Transverse colon (tissue), 4 donors: ENCODE measurements at regions not wholly inside any gene's neighbourhood (a gene's known extent, or its start where the extent isn't known, plus 50 kb on each side); places are given as distances from the start of the nearest gene placed in this dataset.

Source experiments
- DNase-seq: peaks from one replicate; pipeline ENCODE4 v3.0.0-alpha.2; 2019
- H3K27ac ChIP-seq, 4 donors: fragments of 200-600 bp; sonication (generic); 2 replicates each; pipeline ENCODE4 v1.5.1; 2016 to 2018; ENCODE audit warnings: inconsistent platforms in 4 of 4
- H3K27me3 ChIP-seq: fragments of 200-600 bp; sonication (generic); 2 replicates; pipeline ENCODE4 v1.5.1; 2017; ENCODE audit warnings: inconsistent platforms
- H3K36me3 ChIP-seq, 4 donors: fragments of 200-600 bp; sonication (generic); 2 replicates each; pipeline ENCODE4 v1.5.1; 2017 to 2019; ENCODE audit warnings: inconsistent platforms in 4 of 4
- H3K4me1 ChIP-seq, 4 donors: fragments of 200-600 bp; sonication (generic); 2 replicates each; pipeline ENCODE4 v1.5.1; 2017 to 2020; ENCODE audit warnings: inconsistent platforms in 4 of 4
- H3K4me3 ChIP-seq, 4 donors: fragments of 200-600 bp; sonication (generic); 1 replicate in 1 of 4; 2 replicates in 3 of 4; pipeline versions ENCODE4 v1.5.1 to v1.6.1; 2017 to 2019; ENCODE audit warnings: inconsistent platforms in 4 of 4
- H3K9me3 ChIP-seq, 2 donors: fragments of 200-600 bp; sonication (generic); 2 replicates each; pipeline ENCODE4 v1.5.1; 2017 to 2019; ENCODE audit warnings: inconsistent platforms in 2 of 2
- EP300 ChIP-seq: sonication (generic); formaldehyde crosslinking; IDR thresholded peaks from one replicate; pipeline ENCODE4 v1.6.1; 2017; ENCODE audit warnings: antibody characterized with exemption, low read depth
- POLR2A ChIP-seq: fragments of 450-650 bp; IDR thresholded peaks from one replicate; pipeline ENCODE4 v1.6.1; 2016; ENCODE audit warnings: antibody characterized with exemption, mild to moderate bottlenecking, moderate library complexity
- POLR2AphosphoS5 ChIP-seq, 3 donors: sonication (generic); formaldehyde crosslinking; IDR thresholded peaks; one replicate each; pipeline ENCODE4 v1.6.1; 2016; ENCODE audit warnings: antibody characterized with exemption in 3 of 3
- WGBS, 2 donors: methylation state at CpG; one replicate each; pipeline ENCODE4 v1.1.5; 2018; ENCODE audit warnings: low coverage in 1 of 2; 5-methylcytosine and 5-hydroxymethylcytosine counted together
- in situ Hi-C, 4 donors: fragments of 200-750 bp; cut with MboI; loops; one replicate each; pipeline versions ENCODE4 v1.15.0 to v1.15.1; 2017; ENCODE audit warnings: low sequenced_read_pairs in 3 of 4, low pct_ligation_motif_present in 1 of 4, low pct_unique_long_range_greater_than_20kb in 1 of 4
- intact Hi-C: fragments of 100-400 bp; cut with DNase I; formaldehyde crosslinking; loops from one replicate; pipeline ENCODE4 v1.15.1; 2023; ENCODE audit warnings: low total_unique reads
- TF ChIP-seq, protein P1 (sequence below), 5 experiments: fragments of 200-600 bp in 3 of 5; fragments of 450-650 bp in 2 of 5; sonication (generic) in 3 of 5; IDR thresholded peaks; 1 replicate in 2 of 5; 2 replicates in 3 of 5; pipeline ENCODE4 v1.5.1; 2016 to 2017; ENCODE audit warnings: antibody characterized with exemption in 5 of 5, inconsistent platforms in 3 of 5, mild to moderate bottlenecking in 2 of 5, moderate library complexity in 1 of 5

DNA sequence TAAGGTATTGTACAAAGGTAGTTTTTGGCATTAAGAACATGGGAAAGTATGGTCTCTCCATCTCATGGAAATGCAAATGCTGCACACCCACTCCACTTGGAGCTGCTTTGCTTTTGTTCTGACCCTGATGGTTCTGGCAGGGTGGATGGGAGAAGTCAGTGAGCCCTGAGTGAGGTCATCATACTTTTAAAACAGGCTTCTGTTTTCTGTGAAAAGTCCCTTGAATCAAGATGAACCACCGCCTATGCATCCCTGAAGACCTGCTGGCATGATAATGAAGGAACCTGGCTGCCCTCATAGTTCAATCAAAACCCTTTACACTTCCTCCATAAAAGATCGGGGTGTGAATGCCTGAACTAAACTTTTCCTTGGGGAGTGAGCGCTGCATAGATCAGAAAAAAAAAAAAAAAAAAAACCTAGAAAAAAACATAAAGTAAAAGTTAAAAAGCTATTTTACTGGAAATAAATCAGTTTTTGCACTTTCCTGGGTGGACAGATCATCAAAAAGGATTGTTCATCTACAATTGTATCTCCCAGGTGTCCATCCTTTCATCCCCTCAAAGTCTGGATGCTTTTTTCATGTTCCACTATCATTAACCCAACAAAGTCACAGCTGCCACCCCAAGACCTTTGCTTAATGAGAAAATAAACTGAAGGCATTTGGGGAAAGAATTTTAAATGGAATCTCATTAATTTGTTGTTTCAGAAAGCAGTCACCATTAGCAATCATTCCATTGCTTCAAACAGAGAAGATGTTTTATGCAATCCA, 728.1 kb upstream of the DDX18 start:
- WGBS, 2 donors = 55 to 70% methylated on average over 3 of the region's 3 CpGs
- in situ Hi-C loops = no loop called here
- no peak for DNase-seq
- H3K9me3 ChIP-seq = no peaks in the 10 kb centered on the region
- no peak for TF ChIP-seq EP300
- TF ChIP-seq POLR2AphosphoS5 (IDR thresholded peaks at IDR 0.05) = no peak
- TF ChIP-seq POLR2A = no peak
- TF ChIP-seq, protein P1, sequence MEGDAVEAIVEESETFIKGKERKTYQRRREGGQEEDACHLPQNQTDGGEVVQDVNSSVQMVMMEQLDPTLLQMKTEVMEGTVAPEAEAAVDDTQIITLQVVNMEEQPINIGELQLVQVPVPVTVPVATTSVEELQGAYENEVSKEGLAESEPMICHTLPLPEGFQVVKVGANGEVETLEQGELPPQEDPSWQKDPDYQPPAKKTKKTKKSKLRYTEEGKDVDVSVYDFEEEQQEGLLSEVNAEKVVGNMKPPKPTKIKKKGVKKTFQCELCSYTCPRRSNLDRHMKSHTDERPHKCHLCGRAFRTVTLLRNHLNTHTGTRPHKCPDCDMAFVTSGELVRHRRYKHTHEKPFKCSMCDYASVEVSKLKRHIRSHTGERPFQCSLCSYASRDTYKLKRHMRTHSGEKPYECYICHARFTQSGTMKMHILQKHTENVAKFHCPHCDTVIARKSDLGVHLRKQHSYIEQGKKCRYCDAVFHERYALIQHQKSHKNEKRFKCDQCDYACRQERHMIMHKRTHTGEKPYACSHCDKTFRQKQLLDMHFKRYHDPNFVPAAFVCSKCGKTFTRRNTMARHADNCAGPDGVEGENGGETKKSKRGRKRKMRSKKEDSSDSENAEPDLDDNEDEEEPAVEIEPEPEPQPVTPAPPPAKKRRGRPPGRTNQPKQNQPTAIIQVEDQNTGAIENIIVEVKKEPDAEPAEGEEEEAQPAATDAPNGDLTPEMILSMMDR (IDR thresholded peaks at IDR 0.05) = no peak
- peaks cover 0 to 4% (median 0%) of the 10 kb centered on the region in 4 donors for H3K4me1 ChIP-seq
- intact Hi-C loops = no loop called here
- no peak overlapping the region for H3K4me3 ChIP-seq
- H3K27ac ChIP-seq = no peak overlapping the region
- H3K27me3 ChIP-seq = no peaks in the 10 kb centered on the region
- H3K36me3 ChIP-seq = no peaks in the 10 kb centered on the region

DNA sequence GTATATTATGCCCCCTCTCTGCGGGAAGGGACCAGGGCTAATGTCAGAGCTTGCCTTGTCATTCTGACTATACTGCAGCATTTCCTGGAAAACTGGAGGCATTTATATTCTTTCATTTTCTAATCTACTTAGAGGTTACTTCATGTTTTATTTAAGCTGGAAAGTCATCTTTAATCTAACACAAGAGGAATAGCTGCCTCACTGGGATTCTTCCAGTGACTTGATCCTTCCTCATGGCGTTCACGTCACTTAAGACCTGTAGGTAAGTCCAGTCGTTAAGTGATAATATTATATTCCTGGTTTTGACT, 727.6 kb upstream of the DDX18 start:
- H3K9me3 ChIP-seq = no peaks in the 10 kb centered on the region
- TF ChIP-seq, protein P1 (IDR thresholded peaks at IDR 0.05) = no peak
- TF ChIP-seq POLR2AphosphoS5 (IDR thresholded peaks at IDR 0.05) = no peak
- no peak for TF ChIP-seq EP300
- TF ChIP-seq POLR2A = no peak
- no peak overlapping the region for H3K27ac ChIP-seq
- H3K4me1 ChIP-seq = peaks cover 0 to 4% (median 1%) of the 10 kb centered on the region in 4 donors
- intact Hi-C loops = no loop called here
- H3K4me3 ChIP-seq = no peak overlapping the region
- H3K27me3 ChIP-seq = no peaks in the 10 kb centered on the region
- H3K36me3 ChIP-seq = no peaks in the 10 kb centered on the region
- in situ Hi-C loops = no loop called here
- DNase-seq = no peak
- WGBS, 2 donors = 76 to 84% methylated on average over 4 of the region's 4 CpGs

DNA sequence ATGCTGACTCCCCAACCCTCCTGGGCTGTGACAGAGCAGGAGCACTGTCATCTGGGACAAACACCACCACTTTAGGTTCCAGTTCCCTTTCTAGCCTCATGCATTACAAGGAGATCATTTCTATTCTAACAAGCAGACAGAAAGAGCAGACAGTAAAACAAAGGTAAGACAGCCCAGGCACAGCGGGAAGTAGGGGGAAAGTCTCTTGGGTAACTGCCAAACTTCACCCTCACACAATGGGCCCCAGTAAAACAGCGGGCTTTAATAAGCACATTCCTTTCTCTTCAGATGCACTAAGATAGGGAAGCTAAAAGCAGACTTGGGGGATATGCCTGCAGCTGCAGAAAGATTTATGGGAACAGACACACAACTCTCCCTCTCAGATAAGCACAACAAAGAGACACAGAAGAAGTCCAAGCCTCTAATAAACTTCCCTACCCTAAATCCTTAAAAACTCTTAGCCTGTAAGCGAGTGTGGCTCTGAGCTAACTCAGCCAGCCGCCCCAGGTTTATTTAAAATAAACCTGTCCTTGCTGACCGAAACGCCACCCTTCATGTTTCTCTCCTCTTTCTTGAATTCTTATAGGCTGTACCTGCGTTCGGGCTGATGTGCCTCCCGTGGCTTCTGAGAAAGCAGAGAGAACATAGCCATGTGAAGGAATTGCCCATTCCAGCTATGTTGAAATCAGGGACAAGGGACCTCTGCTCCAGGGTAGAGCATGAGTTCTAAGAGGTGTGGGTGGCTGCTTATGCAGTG, 726.8 kb upstream of the DDX18 start:
- intact Hi-C loops = no loop called here
- TF ChIP-seq POLR2A = no peak
- TF ChIP-seq POLR2AphosphoS5 (IDR thresholded peaks at IDR 0.05) = no peak
- TF ChIP-seq, protein P1 (IDR thresholded peaks at IDR 0.05) = no peak
- no peak for TF ChIP-seq EP300
- H3K4me3 ChIP-seq = no peak overlapping the region
- H3K27ac ChIP-seq = no peak overlapping the region
- no peaks in the 10 kb centered on the region for H3K36me3 ChIP-seq
- in situ Hi-C loops = no loop called here
- H3K9me3 ChIP-seq = no peaks in the 10 kb centered on the region
- WGBS, 2 donors = 13 to 19% methylated on average over 1 to 9 of the region's 9 CpGs
- no peaks in the 10 kb centered on the region for H3K27me3 ChIP-seq
- H3K4me1 ChIP-seq = peaks cover 0 to 6% (median 2%) of the 10 kb centered on the region in 4 donors
- no peak for DNase-seq

DNA sequence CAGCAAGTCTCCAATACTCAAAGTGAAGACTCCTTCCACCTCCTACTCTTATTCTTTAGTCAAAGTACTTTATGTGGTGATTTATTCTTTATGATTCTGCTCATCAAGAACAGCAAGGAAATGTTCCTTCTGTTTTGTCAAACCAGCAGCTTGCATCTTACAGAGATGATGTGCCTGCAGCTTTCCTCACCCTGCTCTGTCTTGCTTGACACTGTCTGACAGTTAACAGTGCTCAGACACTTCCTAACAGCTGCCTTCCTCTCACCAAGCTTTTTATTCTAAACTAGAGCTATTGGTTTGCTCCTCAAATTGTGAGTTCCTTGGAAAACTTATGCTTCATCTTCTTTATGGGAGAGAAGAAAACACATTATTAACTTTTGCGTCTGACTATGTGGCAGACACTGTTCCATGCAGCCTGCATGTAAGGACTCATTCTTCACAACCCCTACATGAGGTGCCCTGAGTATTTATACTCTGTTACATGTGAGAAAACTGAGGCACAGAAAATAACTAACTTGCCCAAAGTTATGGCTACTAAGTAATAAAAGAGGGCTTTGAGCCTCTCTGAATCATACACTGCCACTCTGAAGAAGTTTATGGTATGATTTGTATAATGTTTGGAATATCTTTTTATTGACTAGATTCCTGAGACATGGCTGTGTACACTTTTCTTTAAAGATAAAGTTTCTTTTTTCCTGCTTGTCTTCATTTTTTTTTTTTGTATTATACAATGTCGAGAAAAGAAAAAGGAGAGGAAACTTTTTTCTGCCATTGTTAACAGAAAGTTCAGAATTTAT, 723.3 kb upstream of the DDX18 start:
- Histone ChIP-seq H3K27ac (no peak overlapping the region), H3K36me3 (no peaks in the 10 kb centered on the region), H3K4me1 (peaks cover 0 to 6% (median 2%) of the 10 kb centered on the region in 4 donors), H3K27me3 (no peaks in the 10 kb centered on the region), H3K9me3 (no peaks in the 10 kb centered on the region), H3K4me3 (no peak overlapping the region)
- in situ Hi-C loops (no loop called here), intact Hi-C loops (no loop called here)
- WGBS, 2 donors = 32 to 33% methylated on average over 2 of the region's 2 CpGs
- TF ChIP-seq, protein P1 (IDR thresholded peaks at IDR 0.05) = no peak
- TF ChIP-seq EP300 (no peak), POLR2A (no peak), POLR2AphosphoS5 (IDR thresholded peaks at IDR 0.05) (no peak)
- DNase-seq = no peak
